Tibial nerve (tissue), 4 donors: ENCODE measurements at regions not wholly inside any gene's neighbourhood (a gene's known extent, or its start where the extent isn't known, plus 50 kb on each side); places are given as distances from the start of the nearest gene placed in this dataset.

Experiments
- CTCF ChIP-seq, 5 experiments: fragments of 200-600 bp in 3 of 5; fragments of 450-650 bp in 2 of 5; sonication (generic) in 3 of 5; IDR thresholded peaks; one replicate each; pipeline ENCODE4 v1.5.1; 2016 to 2019; ENCODE audit warnings: antibody characterized with exemption in 5 of 5, mild to moderate bottlenecking in 3 of 5, moderate library complexity in 2 of 5
- EP300 ChIP-seq, 2 donors: sonication (generic); formaldehyde crosslinking; IDR thresholded peaks; one replicate each; pipeline ENCODE4 v1.6.1; 2017; ENCODE audit warnings: antibody characterized with exemption in 2 of 2, mild to moderate bottlenecking in 1 of 2
- POLR2A ChIP-seq, 2 donors: fragments of 450-650 bp; IDR thresholded peaks; one replicate each; pipeline ENCODE4 v1.6.1; 2017; ENCODE audit warnings: antibody characterized with exemption in 2 of 2, mild to moderate bottlenecking in 2 of 2, moderate library complexity in 2 of 2

DNA sequence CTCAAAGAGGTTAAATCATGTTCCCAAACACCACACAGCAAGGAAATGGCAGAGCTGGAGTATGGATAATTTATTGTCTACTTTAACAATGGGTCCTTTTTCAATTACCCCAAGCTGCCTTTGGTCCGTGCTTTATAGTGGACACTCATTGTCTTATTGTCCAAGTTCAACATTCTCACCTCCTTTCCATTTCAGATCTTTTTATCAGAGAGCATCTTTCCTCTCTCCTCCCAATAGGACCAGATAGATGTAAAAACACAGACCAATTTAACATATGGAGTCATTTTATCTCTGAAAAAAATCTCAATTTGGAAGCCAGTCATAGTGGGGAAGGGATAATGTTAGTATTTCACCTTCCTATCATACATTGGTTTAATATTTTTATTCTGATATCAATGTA lies 83.5 kb upstream of the WAC start:
- TF ChIP-seq POLR2A (IDR thresholded peaks at IDR 0.05): no peak
- no peak for TF ChIP-seq CTCF (IDR thresholded peaks at IDR 0.05)
- TF ChIP-seq EP300 (IDR thresholded peaks at IDR 0.05): no peak
